A549 (cell line): ENCODE measurements at regions not wholly inside any gene's neighbourhood (a gene's known extent, or its start where the extent isn't known, plus 50 kb on each side); places are given as distances from the start of the nearest gene placed in this dataset.

ENCODE experiments used
- ATAC-seq, 2 experiments: fragments of 200-7000 bp in 1 of 2; fragments of >200 bp in 1 of 2; cut with Nextera tagmentation in 1 of 2; cut with Tn5 transposase in 1 of 2; 3 replicates each; pipeline versions ENCODE4 v1.8.0 to v1.9.1; 2018 to 2020; ENCODE audit warnings: mild to moderate bottlenecking in 1 of 2, moderate library complexity in 1 of 2
- CTCF ChIA-PET: fragments of 300-600 bp; sonication (Branson Sonifier 250); formaldehyde crosslinking; extraction: SDS; loops from one replicate; lab custom pipeline; 2021; ENCODE audit warnings: antibody characterized with exemption, inconsistent platforms; lab: Yijun Ruan, JAX
- POLR2A ChIA-PET: fragments of 350-600 bp; formaldehyde crosslinking; extraction: SDS; loops from one replicate; lab custom pipeline; 2021; ENCODE audit warnings: antibody characterized with exemption, inconsistent platforms; lab: Yijun Ruan, JAX
- DNase-seq, 2 experiments: peaks; one replicate each; pipeline versions ENCODE4 v3.0.0 to v3.0.0-alpha.2; 2011 to 2016; ENCODE audit warnings: low read depth in 1 of 2, low spot score in 1 of 2
- FAIRE-seq: peaks from 2 replicates; lab custom pipeline; 2011; peaks lifted over from hg19 to GRCh38; lab: Jason Lieb, UNC
- H3K27ac ChIP-seq, 2 experiments: fragments of >200 bp; sonication (Bioruptor Twin); formaldehyde crosslinking; 3 replicates each; pipeline ENCODE4 v1.5.1; 2016 to 2017
- H3K4me1 ChIP-seq: fragments of >200 bp; sonication (Bioruptor Twin); formaldehyde crosslinking; 3 replicates; pipeline ENCODE4 v1.6.1; 2016
- H3K4me2 ChIP-seq: fragments of >200 bp; sonication (Bioruptor Twin); formaldehyde crosslinking; 3 replicates; pipeline ENCODE4 v1.6.1; 2016
- H3K4me3 ChIP-seq: fragments of >200 bp; sonication (Bioruptor Twin); formaldehyde crosslinking; 3 replicates; pipeline ENCODE4 v1.5.1; 2016
- H3K9me3 ChIP-seq: fragments of >200 bp; sonication (Bioruptor Twin); formaldehyde crosslinking; 3 replicates; pipeline ENCODE4 v1.6.1; 2016
- BCL3 ChIP-seq: fragments of >200 bp; sonication (Bioruptor Twin); formaldehyde crosslinking; IDR thresholded peaks from 3 replicates; pipeline ENCODE4 v1.6.1; 2016
- CBX2 ChIP-seq: fragments of 200-600 bp; sonication (generic); IDR thresholded peaks from 2 replicates; pipeline ENCODE4 v1.6.1; 2016; ENCODE audit warnings: low read depth, mild to moderate bottlenecking, borderline replicate concordance
- CBX8 ChIP-seq: fragments of 200-600 bp; sonication (generic); IDR thresholded peaks from 2 replicates; pipeline ENCODE4 v1.6.1; 2016
- E2F6 ChIP-seq: IDR thresholded peaks from 2 replicates; pipeline ENCODE4 v1.6.1; 2012; ENCODE audit warnings: low read depth, borderline replicate concordance
- EHF ChIP-seq: fragments of 250-450 bp; sonication (Bioruptor Pico); IDR thresholded peaks from 2 replicates; pipeline ENCODE4 v1.5.0; 2020; ENCODE audit warnings: mild to moderate bottlenecking
- ELK1 ChIP-seq: fragments of 150-350 bp; IDR thresholded peaks from 2 replicates; pipeline ENCODE4 v1.6.1; 2014; ENCODE audit warnings: low read depth, mild to moderate bottlenecking, low read length
- EP300 ChIP-seq, 2 experiments: fragments of >200 bp; sonication (Bioruptor Twin); formaldehyde crosslinking; IDR thresholded peaks; 2 replicates in 1 of 2; 3 replicates in 1 of 2; pipeline ENCODE4 v1.6.1; 2016 to 2017
- FOXS1 ChIP-seq: fragments of 250-450 bp; sonication (Bioruptor Pico); IDR thresholded peaks from 2 replicates; pipeline ENCODE4 v1.5.0; 2020; ENCODE audit warnings: mild to moderate bottlenecking, moderate library complexity
- HDAC2 ChIP-seq: fragments of 200-600 bp; sonication (generic); IDR thresholded peaks from 2 replicates; pipeline ENCODE4 v1.6.1; 2016
- HES2 ChIP-seq: fragments of >200 bp; sonication (Bioruptor Twin); formaldehyde crosslinking; IDR thresholded peaks from 2 replicates; pipeline ENCODE4 v1.6.1; 2016
- HMGXB4 ChIP-seq: fragments of 250-450 bp; sonication (Bioruptor Pico); IDR thresholded peaks from 2 replicates; pipeline ENCODE4 v1.5.0; 2021; ENCODE audit warnings: mild to moderate bottlenecking, moderate library complexity, borderline replicate concordance
- HOXB13 ChIP-seq: fragments of 250-450 bp; sonication (Bioruptor Pico); IDR thresholded peaks from 2 replicates; pipeline ENCODE4 v1.5.0; 2020; ENCODE audit warnings: low read depth, mild to moderate bottlenecking, moderate library complexity
- MAZ ChIP-seq: fragments of 150-350 bp; IDR thresholded peaks from 2 replicates; pipeline ENCODE4 v1.6.1; 2014; ENCODE audit warnings: antibody characterized with exemption, low read depth, low read length, borderline replicate concordance
- MYC ChIP-seq: IDR thresholded peaks from 2 replicates; pipeline ENCODE4 v1.6.1; 2012; ENCODE audit warnings: mild to moderate bottlenecking, inconsistent platforms, low read length, improper control_type of control experiment, borderline replicate concordance
- POLR2A ChIP-seq: IDR thresholded peaks from 2 replicates; pipeline ENCODE4 v1.6.1; 2012; ENCODE audit warnings: mild to moderate bottlenecking, low read length
- RCOR1 ChIP-seq: fragments of 150-350 bp; IDR thresholded peaks from 2 replicates; pipeline ENCODE4 v1.6.1; 2014; ENCODE audit warnings: antibody characterized with exemption, low read length, low read depth
- SMC3 ChIP-seq: fragments of >200 bp; sonication (Bioruptor Twin); formaldehyde crosslinking; IDR thresholded peaks from 3 replicates; pipeline ENCODE4 v1.6.1; 2018; ENCODE audit warnings: inconsistent platforms
- SREBF2 ChIP-seq: fragments of 450-650 bp; IDR thresholded peaks from 2 replicates; pipeline ENCODE4 v1.6.1; 2014; ENCODE audit warnings: mild to moderate bottlenecking, moderate library complexity
- TP53 ChIP-seq: fragments of 250-450 bp; sonication (Bioruptor Pico); IDR thresholded peaks from 2 replicates; pipeline ENCODE4 v1.5.0; 2021; ENCODE audit warnings: mild to moderate bottlenecking, moderate library complexity
- ZC3H11A ChIP-seq: fragments of 450-650 bp; IDR thresholded peaks from 2 replicates; pipeline ENCODE4 v1.6.1; 2014; ENCODE audit warnings: antibody characterized with exemption, mild to moderate bottlenecking
- ZFP36 ChIP-seq: fragments of 450-650 bp; IDR thresholded peaks from 2 replicates; pipeline ENCODE4 v1.6.1; 2014; ENCODE audit warnings: borderline replicate concordance; ENCODE audit not compliant: partially characterized antibody
- ZNF302 ChIP-seq: fragments of 250-450 bp; sonication (Bioruptor Pico); IDR thresholded peaks from 2 replicates; pipeline ENCODE4 v1.9.0; 2021; ENCODE audit warnings: inconsistent platforms, mild to moderate bottlenecking, moderate library complexity
- ZSCAN20 ChIP-seq: fragments of 250-450 bp; sonication (Bioruptor Pico); IDR thresholded peaks from 2 replicates; pipeline ENCODE4 v1.8.0; 2022; ENCODE audit warnings: mild to moderate bottlenecking, moderate library complexity
- WGBS: methylation state at CpG from one replicate; pipeline ENCODE4 v1.1.6; 2017; ENCODE audit errors: missing lambda C conversion rate; 5-methylcytosine and 5-hydroxymethylcytosine counted together

- TF ChIP-seq RCOR1 (no peak), ZFP36 (no peak), HMGXB4 (no peak), CBX8 (no peak), ELK1 (no peak), TP53 (CRISPR knock-in tag) (no peak), MAZ (no peak), HDAC2 (no peak), ZNF302 (CRISPR knock-in tag) (no peak), HOXB13 (CRISPR knock-in tag) (no peak), SMC3 (no peak), FOXS1 (CRISPR knock-in tag) (no peak), CBX2 (no peak), SREBF2 (no peak), ZC3H11A (no peak), POLR2A (no peak)
- 31% methylated on average over 9 of the region's 9 CpGs for WGBS
- ChIA-PET POLR2A (no interaction called here), CTCF (no interaction called here)
- no peaks in the 10 kb centered on the region for H3K4me1 ChIP-seq
- FAIRE-seq (no peak), DNase-seq (no peak), ATAC-seq (no peak)
- H3K27ac ChIP-seq, result no peak overlapping the region
- no peak overlapping the region for H3K4me3 ChIP-seq
- H3K9me3 ChIP-seq, result no peaks in the 10 kb centered on the region
- H3K4me2 ChIP-seq, result no peak overlapping the region
Observed at GRCh38 chr6:159525445-159526025, 167.5 kb downstream of the SOD2 start.

- POLR2A ChIA-PET, result no interaction called here
- CTCF ChIA-PET, result no interaction called here
- no peaks in the 10 kb centered on the region for H3K4me1 ChIP-seq
- H3K27ac ChIP-seq, result no peak overlapping the region
- H3K4me2 ChIP-seq, result no peak overlapping the region
- ATAC-seq (no peak), FAIRE-seq (no peak), DNase-seq (no peak)
- 5% methylated on average over 4 of the region's 4 CpGs for WGBS
- no peaks in the 10 kb centered on the region for H3K9me3 ChIP-seq
- no peak overlapping the region for H3K4me3 ChIP-seq
- TF ChIP-seq EHF, result no peak
- TF ChIP-seq BCL3, result no peak
- TF ChIP-seq HES2, result no peak
- TF ChIP-seq MYC, result no peak
- TF ChIP-seq EP300 (IDR thresholded peaks at IDR 0.05), result no peak
- no peak for TF ChIP-seq E2F6
- no peak for TF ChIP-seq HMGXB4
- TF ChIP-seq ZSCAN20 (CRISPR knock-in tag), result no peak
Observed at GRCh38 chr6:159522877-159523547, 170.0 kb downstream of the SOD2 start.
